OCI-LY1 (cell line): ENCODE measurements at regions not wholly inside any gene's neighbourhood (a gene's known extent, or its start where the extent isn't known, plus 50 kb on each side); places are given as distances from the start of the nearest gene placed in this dataset.

Source experiments
- CTCF ChIP-seq: fragments of 200-600 bp; sonication (generic), shearing (Covaris generic); IDR thresholded peaks from 2 replicates; pipeline ENCODE4 v1.5.1; 2017; ENCODE audit warnings: mild to moderate bottlenecking, antibody characterized with exemption, low read length, moderate library complexity, mixed read lengths
- EZH2 ChIP-seq: fragments of 200-600 bp; sonication (generic), shearing (Covaris generic); IDR thresholded peaks from 2 replicates; pipeline ENCODE4 v1.8.0; 2017; ENCODE audit warnings: borderline replicate concordance, mixed run types, mild to moderate bottlenecking, antibody characterized with exemption, low read length, moderate library complexity, mixed read lengths

GRCh38 chr2:609881-610280, 67.3 kb downstream of the TMEM18 start:
- TF ChIP-seq EZH2 (no peak), CTCF (no peak)
